ENCODE measurements at regions not wholly inside any gene's neighbourhood (a gene's known extent, or its start where the extent isn't known, plus 50 kb on each side); places are given as distances from the start of the nearest gene placed in this dataset.
"Not testable (repeated sequence)": the region's sequence is repeated elsewhere in the genome, so short reads cannot be mapped to it uniquely, and the experiment has no call there.

DNA sequence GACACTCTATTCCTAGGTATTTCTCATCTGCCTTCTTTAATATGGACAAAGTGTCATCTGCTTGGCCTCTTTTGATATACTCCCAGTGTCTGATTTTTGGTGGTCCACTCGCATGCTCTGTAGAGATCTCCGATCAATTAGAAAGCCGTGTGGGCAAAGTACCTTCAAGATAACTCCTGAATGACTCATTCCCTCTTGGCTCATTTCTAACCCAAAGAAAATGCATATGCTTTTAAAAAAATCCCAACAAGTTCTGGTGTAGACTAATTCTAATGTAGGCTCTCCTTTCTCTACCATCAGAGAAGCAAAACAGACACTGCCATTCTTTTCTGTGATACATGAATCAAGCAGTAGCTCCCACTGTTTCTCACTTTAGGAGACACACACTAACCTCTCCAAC lies 714.9 kb upstream of the ADGRL3 start:
- Histone ChIP-seq H3K4me3 (no peak overlapping the region), H3K27ac (no peak overlapping the region), H3K9me3 (replicated peaks) (no peaks in the 10 kb centered on the region), H3K27me3 (replicated peaks) (no peaks in the 10 kb centered on the region), H3K4me1 (replicated peaks) (no peaks in the 10 kb centered on the region), H3K36me3 (no peaks in the 10 kb centered on the region)
- no peak for DNase-seq (ENCODE audit: low read depth in 1 of 2, low spot score in 2 of 2)

DNA sequence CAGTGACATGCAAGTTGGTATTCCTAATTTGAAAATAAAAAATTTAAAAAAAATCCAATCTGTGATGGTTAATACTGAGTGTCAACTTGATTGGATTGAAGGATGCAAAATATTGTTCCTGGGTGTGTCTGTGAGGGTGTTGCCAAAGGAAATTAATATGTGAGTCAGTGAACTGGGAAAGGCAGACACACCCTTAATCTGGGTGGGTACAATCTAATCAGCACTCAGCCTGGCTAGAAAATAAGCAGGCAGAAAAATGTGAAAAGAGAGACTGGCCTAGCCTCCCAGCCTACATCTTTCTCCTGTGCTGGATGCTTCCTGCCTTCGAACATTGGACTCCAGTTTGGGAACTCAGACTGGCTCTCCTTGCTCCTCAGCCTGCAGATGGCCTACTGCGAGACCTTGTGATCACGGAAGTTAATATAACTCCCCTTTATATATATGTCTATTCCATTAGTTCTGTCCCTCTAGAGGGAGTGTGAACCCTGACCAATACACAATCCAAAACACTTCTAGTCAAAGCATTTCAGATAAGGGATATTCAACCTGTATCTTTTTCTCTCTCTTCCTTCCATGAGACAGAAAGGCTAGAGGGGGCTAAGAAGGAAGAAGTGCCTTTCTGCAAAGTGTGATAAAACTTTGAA lies 712.9 kb upstream of the ADGRL3 start:
- not testable (repeated sequence) for H3K4me3 ChIP-seq; H3K27me3 ChIP-seq (replicated peaks); H3K27ac ChIP-seq; DNase-seq (ENCODE audit: low read depth in 1 of 2, low spot score in 2 of 2); H3K4me1 ChIP-seq (replicated peaks); H3K9me3 ChIP-seq (replicated peaks); H3K36me3 ChIP-seq

DNA sequence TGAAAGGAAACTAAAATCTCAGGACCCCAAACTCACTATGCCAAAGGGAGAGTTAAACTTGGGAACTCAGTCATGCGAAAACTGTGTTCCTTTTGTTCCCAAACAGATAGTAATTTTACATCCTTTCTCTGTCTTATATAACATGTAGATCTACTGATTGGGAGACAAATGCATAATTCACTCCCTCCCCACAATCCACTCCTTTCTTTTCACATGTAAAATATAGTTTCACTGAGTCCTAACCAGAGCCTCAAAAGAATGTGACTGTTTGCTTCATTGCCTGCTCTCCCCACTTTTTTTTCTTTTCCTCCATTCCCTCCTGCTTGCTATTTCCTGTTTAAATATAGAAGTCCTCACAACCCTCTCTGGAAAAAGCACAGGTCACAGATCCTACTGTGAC lies 699.3 kb upstream of the ADGRL3 start:
- Histone ChIP-seq H3K36me3 (no peaks in the 10 kb centered on the region), H3K27ac (no peak overlapping the region), H3K4me3 (no peak overlapping the region), H3K27me3 (replicated peaks) (no peaks in the 10 kb centered on the region), H3K9me3 (replicated peaks) (no peaks in the 10 kb centered on the region), H3K4me1 (replicated peaks) (no peaks in the 10 kb centered on the region)
- DNase-seq (ENCODE audit: low read depth in 1 of 2, low spot score in 2 of 2) = no peak

DNA sequence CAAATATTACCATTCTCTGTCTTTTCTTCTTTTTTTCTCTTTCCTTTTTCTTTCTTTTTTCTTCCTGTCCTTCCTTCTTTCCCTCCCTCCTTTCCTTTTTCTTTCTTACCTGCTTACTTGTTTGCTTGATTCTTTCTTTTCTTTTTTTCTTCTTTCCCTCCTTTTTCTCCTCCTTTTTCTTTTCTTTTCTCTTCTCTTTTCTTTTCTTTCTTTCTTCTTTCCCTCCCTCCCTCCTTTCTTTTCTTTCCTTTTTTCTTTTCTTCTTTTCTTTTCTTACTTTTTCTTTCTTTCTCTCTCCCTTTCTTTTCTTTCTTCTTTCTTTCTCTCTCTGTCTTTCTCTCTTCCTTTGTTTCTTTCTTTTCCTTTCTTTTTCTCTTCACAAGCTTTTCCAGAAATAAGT lies 697.4 kb upstream of the ADGRL3 start:
- Histone ChIP-seq H3K4me3 (no peak overlapping the region), H3K27me3 (replicated peaks) (no peaks in the 10 kb centered on the region), H3K36me3 (no peaks in the 10 kb centered on the region), H3K9me3 (replicated peaks) (no peaks in the 10 kb centered on the region), H3K27ac (no peak overlapping the region), H3K4me1 (replicated peaks) (no peaks in the 10 kb centered on the region)
- DNase-seq (ENCODE audit: low read depth in 1 of 2, low spot score in 2 of 2) = no peak

DNA sequence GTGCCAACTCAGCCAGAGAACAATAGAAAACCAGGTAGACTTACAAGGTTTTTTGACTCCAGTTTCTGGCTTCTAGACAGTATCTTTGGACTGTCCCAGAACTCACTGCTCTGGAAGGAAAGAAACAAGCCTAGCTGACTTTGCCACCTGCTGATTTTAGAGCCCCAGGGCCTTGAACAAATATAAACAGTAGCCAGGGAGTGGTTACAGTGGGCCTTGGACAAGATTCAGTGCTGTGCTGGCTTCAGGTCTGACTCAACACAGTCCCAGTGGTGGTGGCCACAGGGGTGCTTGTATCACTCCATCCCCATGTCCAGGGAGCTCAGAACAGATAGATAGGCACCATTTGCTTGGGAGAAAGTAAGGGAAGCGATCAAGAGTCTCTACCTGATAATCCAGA lies 694.1 kb upstream of the ADGRL3 start:
- Histone ChIP-seq H3K27ac (no peak overlapping the region), H3K27me3 (replicated peaks) (no peaks in the 10 kb centered on the region), H3K4me1 (replicated peaks) (no peaks in the 10 kb centered on the region), H3K4me3 (no peak overlapping the region), H3K9me3 (replicated peaks) (no peaks in the 10 kb centered on the region), H3K36me3 (no peaks in the 10 kb centered on the region)
- no peak for DNase-seq (ENCODE audit: low read depth in 1 of 2, low spot score in 2 of 2)

DNA sequence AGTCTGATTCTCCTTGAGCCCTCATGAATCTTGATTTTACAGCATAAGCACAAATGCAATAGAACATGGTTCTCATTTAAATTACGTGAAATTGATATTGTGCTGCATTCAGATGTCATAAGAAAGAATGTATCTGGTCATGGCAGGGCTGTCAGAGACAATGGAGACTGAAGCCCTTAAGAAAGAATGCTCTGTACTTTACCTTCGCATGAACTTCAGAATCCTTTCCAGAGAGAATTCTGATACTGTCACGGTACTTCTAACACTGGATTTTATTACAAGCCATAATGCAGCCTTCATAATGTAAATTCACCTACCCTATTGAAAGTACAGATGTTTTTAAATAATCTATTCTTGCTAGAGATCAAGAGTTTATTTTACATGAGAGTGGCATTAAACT lies 677.9 kb upstream of the ADGRL3 start:
- Histone ChIP-seq H3K27ac (no peak overlapping the region), H3K9me3 (replicated peaks) (no peaks in the 10 kb centered on the region), H3K27me3 (replicated peaks) (no peaks in the 10 kb centered on the region), H3K36me3 (no peaks in the 10 kb centered on the region), H3K4me1 (replicated peaks) (no peaks in the 10 kb centered on the region), H3K4me3 (no peak overlapping the region)
- no peak for DNase-seq (ENCODE audit: low read depth in 1 of 2, low spot score in 2 of 2)

DNA sequence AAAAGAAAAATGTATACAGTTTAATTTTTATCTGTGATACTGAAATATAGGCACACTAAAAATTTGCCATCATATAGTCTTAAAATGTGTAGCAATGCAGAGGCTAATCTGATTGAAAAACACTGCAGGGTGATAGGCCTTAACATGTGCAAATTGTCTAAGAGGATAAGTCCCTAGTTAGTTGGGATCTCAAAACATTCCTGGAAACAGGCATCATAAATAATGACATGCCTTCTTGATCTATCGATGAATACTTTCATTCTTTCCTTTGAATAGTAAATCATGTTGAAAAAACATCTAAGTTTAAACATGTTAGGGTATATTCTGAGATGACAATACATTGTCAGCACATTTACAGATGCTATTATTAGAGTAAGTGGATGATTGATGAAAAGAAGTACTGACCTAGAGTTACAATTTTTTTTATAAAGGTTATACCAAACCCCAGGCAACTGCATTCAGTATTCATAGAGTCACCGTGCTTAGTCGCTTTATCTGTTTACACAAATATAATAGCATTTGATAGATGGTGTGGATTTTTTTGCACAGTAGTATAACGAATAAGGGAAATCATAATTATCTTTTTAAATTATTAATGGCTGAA lies 668.2 kb upstream of the ADGRL3 start:
- H3K4me3 ChIP-seq = no peak overlapping the region
- H3K27ac ChIP-seq = no peak overlapping the region
- H3K27me3 ChIP-seq (replicated peaks) = no peaks in the 10 kb centered on the region
- no peak for DNase-seq (ENCODE audit: low read depth in 1 of 2, low spot score in 2 of 2)
- H3K4me1 ChIP-seq (replicated peaks) = no peaks in the 10 kb centered on the region
- no peaks in the 10 kb centered on the region for H3K9me3 ChIP-seq (replicated peaks)
- H3K36me3 ChIP-seq = no peaks in the 10 kb centered on the region

DNA sequence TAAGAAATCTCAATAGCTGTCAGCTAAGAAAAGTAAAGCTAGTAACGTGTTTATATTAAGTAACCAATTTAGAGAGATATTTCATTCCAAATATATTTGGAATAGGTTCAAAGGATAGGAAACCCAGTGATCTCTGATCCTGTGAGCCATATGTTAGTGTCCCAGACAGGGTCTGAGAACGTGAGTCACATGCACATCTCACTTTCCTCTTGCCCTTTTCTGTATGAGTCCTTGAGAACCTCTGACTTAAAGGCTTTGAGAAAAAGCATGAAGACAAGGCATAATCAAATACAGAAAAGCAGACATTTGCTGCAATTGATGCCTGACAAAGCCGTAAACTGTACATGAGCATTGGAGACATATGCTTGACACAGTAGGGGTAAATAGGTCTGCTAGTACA lies 655.1 kb upstream of the ADGRL3 start:
- Histone ChIP-seq H3K4me3 (no peak overlapping the region), H3K9me3 (replicated peaks) (no peaks in the 10 kb centered on the region), H3K4me1 (replicated peaks) (no peaks in the 10 kb centered on the region), H3K27me3 (replicated peaks) (no peaks in the 10 kb centered on the region), H3K36me3 (no peaks in the 10 kb centered on the region), H3K27ac (no peak overlapping the region)
- DNase-seq (ENCODE audit: low read depth in 1 of 2, low spot score in 2 of 2) = no peak

DNA sequence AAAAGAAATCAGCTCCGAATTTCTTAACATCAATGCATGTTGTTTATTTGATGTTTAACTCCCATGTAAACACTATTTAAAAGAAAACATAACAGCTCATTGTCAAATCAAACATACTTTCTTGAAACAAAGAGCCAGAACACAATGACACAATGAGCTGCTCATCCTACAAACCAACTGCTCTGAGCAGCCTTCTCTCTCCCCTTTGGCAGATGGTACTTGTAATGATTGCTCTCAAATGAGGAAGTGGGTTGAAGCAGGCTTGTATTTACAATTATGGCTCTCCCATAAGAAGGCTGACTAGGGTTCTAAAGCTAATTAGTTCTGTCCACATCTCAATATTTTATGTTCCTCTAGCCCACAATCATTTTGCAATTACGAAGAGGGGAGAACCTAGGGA lies 637.8 kb upstream of the ADGRL3 start:
- Histone ChIP-seq H3K27ac (no peak overlapping the region), H3K4me1 (replicated peaks) (no peaks in the 10 kb centered on the region), H3K36me3 (no peaks in the 10 kb centered on the region), H3K27me3 (replicated peaks) (no peaks in the 10 kb centered on the region), H3K9me3 (replicated peaks) (no peaks in the 10 kb centered on the region), H3K4me3 (no peak overlapping the region)
- DNase-seq (ENCODE audit: low read depth in 1 of 2, low spot score in 2 of 2) = no peak

DNA sequence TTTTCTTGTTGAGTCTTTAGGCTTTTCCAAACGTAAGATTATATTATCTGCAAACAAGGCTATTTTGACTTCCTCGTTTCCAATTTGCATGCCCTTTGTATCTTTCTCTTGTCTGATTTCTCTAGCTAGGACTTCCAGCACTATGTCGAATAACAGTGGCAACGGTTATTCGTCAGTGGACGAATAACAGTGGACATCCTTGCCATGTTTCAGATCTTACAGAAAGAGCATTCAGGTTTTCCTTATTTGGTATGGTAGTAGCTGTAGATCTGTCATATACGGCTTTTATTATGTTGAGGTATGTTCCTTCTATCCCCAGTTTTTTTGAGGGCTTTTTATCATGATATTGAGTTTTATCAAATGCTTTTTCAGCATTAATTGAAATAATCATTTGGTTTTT lies 634.6 kb upstream of the ADGRL3 start:
- no peaks in the 10 kb centered on the region for H3K9me3 ChIP-seq (replicated peaks)
- no peaks in the 10 kb centered on the region for H3K4me1 ChIP-seq (replicated peaks)
- H3K36me3 ChIP-seq = no peaks in the 10 kb centered on the region
- H3K27me3 ChIP-seq (replicated peaks) = no peaks in the 10 kb centered on the region
- H3K4me3 ChIP-seq = no peak overlapping the region
- no peak overlapping the region for H3K27ac ChIP-seq
- no peak for DNase-seq (ENCODE audit: low read depth in 1 of 2, low spot score in 2 of 2)

DNA sequence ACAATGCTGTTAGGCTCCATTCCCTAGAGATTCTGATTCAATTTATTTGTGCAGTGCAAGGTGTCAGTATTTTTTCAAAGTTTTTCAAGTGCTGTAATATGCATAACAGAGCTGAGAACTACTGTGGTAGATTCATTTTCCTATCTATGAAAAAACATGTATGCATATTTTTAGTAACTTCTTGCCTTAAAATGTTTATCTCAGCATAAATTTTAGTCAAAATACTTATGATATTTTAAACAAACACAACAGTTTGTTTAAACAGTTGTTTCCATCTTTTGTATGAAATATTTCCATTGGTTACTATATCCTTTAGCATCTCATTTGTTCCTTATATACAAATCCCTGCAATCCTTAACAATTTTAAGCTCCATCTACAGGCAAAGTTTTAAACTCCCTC lies 624.8 kb upstream of the ADGRL3 start:
- H3K9me3 ChIP-seq (replicated peaks) = no peaks in the 10 kb centered on the region
- no peaks in the 10 kb centered on the region for H3K27me3 ChIP-seq (replicated peaks)
- no peak overlapping the region for H3K27ac ChIP-seq
- H3K4me3 ChIP-seq = no peak overlapping the region
- DNase-seq (ENCODE audit: low read depth in 1 of 2, low spot score in 2 of 2) = no peak
- no peaks in the 10 kb centered on the region for H3K4me1 ChIP-seq (replicated peaks)
- no peaks in the 10 kb centered on the region for H3K36me3 ChIP-seq

DNA sequence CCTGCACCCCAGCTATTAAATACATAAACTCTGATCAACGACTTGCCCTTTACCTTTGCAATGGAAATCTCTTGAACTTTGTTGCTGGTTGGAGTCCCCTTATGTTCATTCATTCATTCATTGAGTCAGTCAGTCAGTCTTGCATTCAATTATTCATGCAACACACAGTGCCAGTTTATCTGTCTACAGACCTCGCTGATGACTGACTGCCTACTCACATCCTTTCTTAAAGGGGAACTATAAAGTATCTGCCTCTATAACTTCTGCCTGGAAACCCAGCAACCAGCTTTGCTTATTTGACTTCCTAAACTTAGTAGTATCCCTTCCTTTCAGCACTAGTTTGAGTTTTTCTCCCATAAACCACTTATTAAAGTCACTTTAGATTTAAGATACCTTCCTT lies 620.8 kb upstream of the ADGRL3 start:
- DNase-seq (ENCODE audit: low read depth in 1 of 2, low spot score in 2 of 2) = no peak
- no peak overlapping the region for H3K27ac ChIP-seq
- no peaks in the 10 kb centered on the region for H3K4me1 ChIP-seq (replicated peaks)
- no peaks in the 10 kb centered on the region for H3K36me3 ChIP-seq
- no peak overlapping the region for H3K4me3 ChIP-seq
- no peaks in the 10 kb centered on the region for H3K27me3 ChIP-seq (replicated peaks)
- no peaks in the 10 kb centered on the region for H3K9me3 ChIP-seq (replicated peaks)

DNA sequence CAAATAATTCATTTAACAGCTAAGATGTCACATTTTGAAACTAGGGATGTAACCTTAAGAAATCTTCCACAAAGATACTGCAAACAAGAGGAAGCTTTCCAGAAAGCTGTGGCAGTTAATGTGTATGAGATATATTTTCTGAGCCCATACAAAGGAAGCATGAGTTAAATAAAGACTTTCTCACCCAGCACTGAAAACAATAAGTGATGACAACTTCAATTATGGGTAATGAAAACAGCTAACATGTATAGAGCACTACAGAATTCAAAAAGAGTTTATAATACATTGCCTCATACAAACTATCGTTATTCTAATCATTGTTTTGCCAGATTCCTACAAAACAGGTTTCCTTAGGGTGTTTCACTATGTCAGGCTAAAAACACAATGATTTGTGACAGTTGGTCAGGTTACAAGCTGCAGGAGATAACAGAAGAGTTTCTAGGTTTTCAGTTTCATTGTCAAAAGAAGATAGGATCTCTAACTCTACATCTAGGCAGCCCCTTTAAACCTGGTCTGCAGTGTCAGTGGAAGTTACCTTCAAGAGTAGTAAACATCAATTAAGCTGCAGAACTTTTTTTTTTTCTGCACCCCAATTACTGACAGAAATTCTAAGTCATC lies 618.1 kb upstream of the ADGRL3 start:
- DNase-seq (ENCODE audit: low read depth in 1 of 2, low spot score in 2 of 2) = no peak
- H3K9me3 ChIP-seq (replicated peaks) = no peaks in the 10 kb centered on the region
- H3K4me3 ChIP-seq = no peak overlapping the region
- no peaks in the 10 kb centered on the region for H3K36me3 ChIP-seq
- H3K27me3 ChIP-seq (replicated peaks) = no peaks in the 10 kb centered on the region
- no peaks in the 10 kb centered on the region for H3K4me1 ChIP-seq (replicated peaks)
- H3K27ac ChIP-seq = no peak overlapping the region

DNA sequence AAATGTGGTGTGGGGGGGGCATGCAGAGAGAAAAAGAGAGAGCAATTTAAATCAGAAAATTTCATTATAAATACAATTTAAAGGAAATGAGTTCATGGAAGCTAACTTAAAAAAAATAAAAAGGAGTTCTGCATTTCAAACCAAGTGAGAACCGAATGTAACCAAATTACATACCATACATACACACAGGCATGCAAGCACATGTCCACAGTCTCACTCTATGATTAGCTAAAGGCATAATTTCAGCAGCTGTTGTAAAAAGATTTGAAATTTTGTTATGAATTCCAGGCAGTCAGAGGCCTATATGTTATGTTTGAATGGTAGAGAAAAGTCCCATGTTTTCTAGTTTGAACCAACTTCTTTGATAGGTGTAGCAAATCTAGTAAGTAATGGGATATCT lies 611.6 kb upstream of the ADGRL3 start:
- H3K9me3 ChIP-seq (replicated peaks) = peaks cover 3% of the 10 kb centered on the region; the same call in 1 of the 2 replicates
- no peaks in the 10 kb centered on the region for H3K4me1 ChIP-seq (replicated peaks)
- H3K27ac ChIP-seq = no peak overlapping the region
- DNase-seq (ENCODE audit: low read depth in 1 of 2, low spot score in 2 of 2) = no peak
- no peaks in the 10 kb centered on the region for H3K27me3 ChIP-seq (replicated peaks)
- H3K36me3 ChIP-seq = no peaks in the 10 kb centered on the region
- H3K4me3 ChIP-seq = no peak overlapping the region

DNA sequence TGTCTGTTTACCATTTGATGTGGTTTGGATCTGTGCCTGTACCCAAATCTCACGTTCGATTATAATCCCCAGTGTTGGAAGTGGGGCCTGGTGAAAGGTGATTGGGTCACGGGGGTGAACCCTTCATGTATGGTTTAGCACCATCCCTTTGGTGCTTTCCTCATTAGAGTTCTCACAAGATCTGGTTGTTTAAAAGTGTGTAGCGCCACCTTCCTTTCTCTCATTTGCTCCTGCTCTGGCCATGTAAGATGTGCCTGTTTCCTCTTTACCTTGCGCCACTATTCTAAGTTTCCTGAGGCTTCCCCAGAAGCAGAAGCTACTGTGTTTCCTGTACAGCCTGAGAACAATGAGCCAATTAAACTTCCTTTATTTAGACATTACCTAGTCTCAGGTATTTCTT lies 610.7 kb upstream of the ADGRL3 start:
- Histone ChIP-seq H3K36me3 (no peaks in the 10 kb centered on the region), H3K4me1 (replicated peaks) (no peaks in the 10 kb centered on the region), H3K27me3 (replicated peaks) (no peaks in the 10 kb centered on the region), H3K9me3 (replicated peaks) (peaks cover 3% of the 10 kb centered on the region; the same call in 1 of the 2 replicates), H3K27ac (no peak overlapping the region), H3K4me3 (no peak overlapping the region)
- DNase-seq (ENCODE audit: low read depth in 1 of 2, low spot score in 2 of 2) = no peak
